ENCODE measurements at regions not wholly inside any gene's neighbourhood (a gene's known extent, or its start where the extent isn't known, plus 50 kb on each side); places are given as distances from the start of the nearest gene placed in this dataset.

DNA sequence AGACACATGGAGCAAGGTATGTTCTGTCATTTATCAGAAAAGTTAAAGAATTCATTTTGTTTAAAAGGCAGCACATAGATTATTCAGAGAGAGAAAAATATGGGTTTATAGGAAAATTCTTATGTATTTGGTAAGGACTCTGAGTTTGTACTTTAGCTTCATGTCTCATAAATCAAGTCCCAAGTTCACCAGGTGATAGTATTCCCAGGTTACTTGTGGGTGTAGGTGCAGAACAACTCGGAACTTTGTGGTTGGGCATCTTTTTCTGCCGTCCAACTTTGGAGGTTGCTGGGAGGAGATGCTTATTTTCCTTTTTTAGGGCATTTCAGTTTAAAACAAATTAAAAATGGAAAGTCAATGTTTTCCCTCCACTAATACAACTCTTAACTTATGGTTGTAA, 269.8 kb upstream of the DMRT1 start:
- no peak for TF ChIP-seq CTCF (IDR thresholded peaks at IDR 0.05)
- no peak for TF ChIP-seq POLR2A (IDR thresholded peaks at IDR 0.05)

Data from heart left ventricle (tissue), 13 donors.